OCI-LY1 (cell line): ENCODE measurements at regions not wholly inside any gene's neighbourhood (a gene's known extent, or its start where the extent isn't known, plus 50 kb on each side); places are given as distances from the start of the nearest gene placed in this dataset.

Source experiments
- CTCF ChIP-seq: fragments of 200-600 bp; sonication (generic), shearing (Covaris generic); IDR thresholded peaks from 2 replicates; pipeline ENCODE4 v1.5.1; 2017; ENCODE audit warnings: mild to moderate bottlenecking, antibody characterized with exemption, low read length, moderate library complexity, mixed read lengths
- EZH2 ChIP-seq: fragments of 200-600 bp; sonication (generic), shearing (Covaris generic); IDR thresholded peaks from 2 replicates; pipeline ENCODE4 v1.8.0; 2017; ENCODE audit warnings: borderline replicate concordance, mixed run types, mild to moderate bottlenecking, antibody characterized with exemption, low read length, moderate library complexity, mixed read lengths

- TF ChIP-seq EZH2 = no peak
- TF ChIP-seq CTCF = no peak
These were observed 82.6 kb upstream of the UBE2E1 start for GRCh38 chr3:23723141-23723540.
